Upper lobe of left lung (tissue), 6 donors: ENCODE measurements at regions not wholly inside any gene's neighbourhood (a gene's known extent, or its start where the extent isn't known, plus 50 kb on each side); places are given as distances from the start of the nearest gene placed in this dataset.

Experiments
- ATAC-seq, 2 donors: fragments of 200-7000 bp; cut with Tn5 transposase; one replicate each; pipeline ENCODE4 v1.9.1; 2022; ENCODE audit warnings: mild to moderate bottlenecking in 2 of 2, moderate library complexity in 2 of 2; ENCODE audit not compliant: low FRiP score in 2 of 2
- DNase-seq, 2 donors: peaks; one replicate each; pipeline ENCODE4 v3.0.0-alpha.2; 2019 to 2020
- H3K27ac ChIP-seq, 4 donors: fragments of 200-600 bp; sonication (generic); one replicate each; pipeline ENCODE4 v1.5.1; 2016 to 2019
- H3K27me3 ChIP-seq, 4 donors: fragments of 200-600 bp; sonication (generic); one replicate each; pipeline ENCODE4 v1.5.1; 2017 to 2019
- H3K36me3 ChIP-seq, 4 donors: fragments of 200-600 bp; sonication (generic); one replicate each; pipeline ENCODE4 v1.5.1; 2016 to 2019
- H3K4me1 ChIP-seq, 4 donors: fragments of 200-600 bp; sonication (generic); one replicate each; pipeline ENCODE4 v1.5.1; 2018 to 2019
- H3K4me3 ChIP-seq, 4 donors: fragments of 200-600 bp; sonication (generic); one replicate each; pipeline ENCODE4 v1.5.1; 2017 to 2019; ENCODE audit warnings: mild to moderate bottlenecking in 2 of 4, moderate library complexity in 1 of 4
- H3K9me3 ChIP-seq, 4 donors: fragments of 200-600 bp; sonication (generic); one replicate each; pipeline ENCODE4 v1.5.1; 2018 to 2019
- CTCF ChIP-seq, 6 experiments: fragments of 450-650 bp in 4 of 6; fragments of 200-600 bp in 2 of 6; sonication (generic) in 2 of 6; IDR thresholded peaks; one replicate each; pipeline ENCODE4 v1.5.1; 2016 to 2019; ENCODE audit warnings: antibody characterized with exemption in 6 of 6
- EP300 ChIP-seq, 4 donors: sonication (generic); formaldehyde crosslinking; IDR thresholded peaks; one replicate each; pipeline ENCODE4 v1.5.1; 2017; ENCODE audit warnings: antibody characterized with exemption in 4 of 4, control low read depth in 2 of 4
- POLR2A ChIP-seq, 4 donors: fragments of 450-650 bp; IDR thresholded peaks; one replicate each; pipeline ENCODE4 v1.5.1; 2016 to 2017; ENCODE audit warnings: antibody characterized with exemption in 4 of 4, mild to moderate bottlenecking in 2 of 4
- POLR2AphosphoS5 ChIP-seq, 2 donors: sonication (generic); formaldehyde crosslinking; IDR thresholded peaks; one replicate each; pipeline ENCODE4 v1.5.1; 2017; ENCODE audit warnings: antibody characterized with exemption in 2 of 2
- WGBS, 2 donors: methylation state at CpG; one replicate each; pipeline ENCODE4 v1.1.5; 2017 to 2018; 5-methylcytosine and 5-hydroxymethylcytosine counted together
- donor health status: DM: no; HTN: no; CAD: no; lungs with moderate emphysema.
- donor health status: DM: no; HTN: yes; CAD: no; lungs with severe emphysema.

GRCh38 chr14:62597143-62597542, 448.1 kb downstream of the KCNH5 start:
- no peak for TF ChIP-seq EP300 (IDR thresholded peaks at IDR 0.05)
- no peak for TF ChIP-seq POLR2A (IDR thresholded peaks at IDR 0.05)
- TF ChIP-seq POLR2AphosphoS5 (IDR thresholded peaks at IDR 0.05) = no peak
- no peak for TF ChIP-seq CTCF (IDR thresholded peaks at IDR 0.05)
- DNase-seq (no peak), ATAC-seq (no peak)
- Histone ChIP-seq H3K27me3 (no peaks in the 10 kb centered on the region), H3K4me3 (no peak overlapping the region), H3K36me3 (no peaks in the 10 kb centered on the region), H3K9me3 (peaks cover 0 to 11% (median 8%) of the 10 kb centered on the region in 4 donors), H3K27ac (no peak overlapping the region), H3K4me1 (no peaks in the 10 kb centered on the region)
- 94 to 96% methylated on average over 1 of the region's 1 CpG for WGBS, 2 donors

GRCh38 chr14:62599616-62600385, 445.5 kb downstream of the KCNH5 start:
- H3K36me3 ChIP-seq = no peaks in the 10 kb centered on the region
- peaks cover 0 to 11% (median 8%) of the 10 kb centered on the region in 4 donors for H3K9me3 ChIP-seq
- WGBS, 2 donors = 92 to 95% methylated on average over 2 of the region's 2 CpGs
- DNase-seq (no peak), ATAC-seq (no peak)
- no peak overlapping the region for H3K4me3 ChIP-seq
- H3K4me1 ChIP-seq = no peaks in the 10 kb centered on the region
- no peaks in the 10 kb centered on the region for H3K27me3 ChIP-seq
- H3K27ac ChIP-seq = no peak overlapping the region
- TF ChIP-seq POLR2AphosphoS5 (IDR thresholded peaks at IDR 0.05) (no peak), CTCF (IDR thresholded peaks at IDR 0.05) (no peak), POLR2A (IDR thresholded peaks at IDR 0.05) (no peak), EP300 (IDR thresholded peaks at IDR 0.05) (no peak)

- H3K27ac ChIP-seq = no peak overlapping the region
- no peak for ATAC-seq
- no peak for DNase-seq
- no peaks in the 10 kb centered on the region for H3K4me1 ChIP-seq
- no peaks in the 10 kb centered on the region for H3K27me3 ChIP-seq
- H3K36me3 ChIP-seq = no peaks in the 10 kb centered on the region
- no peak overlapping the region for H3K4me3 ChIP-seq
- 93 to 94% methylated on average over 2 of the region's 2 CpGs for WGBS, 2 donors
- no peaks in the 10 kb centered on the region for H3K9me3 ChIP-seq
- no peak for TF ChIP-seq CTCF (IDR thresholded peaks at IDR 0.05)
- TF ChIP-seq POLR2A (IDR thresholded peaks at IDR 0.05) = no peak
- no peak for TF ChIP-seq EP300 (IDR thresholded peaks at IDR 0.05)
- no peak for TF ChIP-seq POLR2AphosphoS5 (IDR thresholded peaks at IDR 0.05)
Observed at GRCh38 chr14:62602712-62603111, 442.5 kb downstream of the KCNH5 start.

GRCh38 chr14:62604524-62604923, 440.7 kb downstream of the KCNH5 start:
- no peak overlapping the region for H3K4me3 ChIP-seq
- H3K4me1 ChIP-seq = no peaks in the 10 kb centered on the region
- 82 to 85% methylated on average over 2 of the region's 2 CpGs for WGBS, 2 donors
- H3K27ac ChIP-seq = no peak overlapping the region
- TF ChIP-seq CTCF (IDR thresholded peaks at IDR 0.05) (no peak), POLR2A (IDR thresholded peaks at IDR 0.05) (no peak), POLR2AphosphoS5 (IDR thresholded peaks at IDR 0.05) (no peak), EP300 (IDR thresholded peaks at IDR 0.05) (no peak)
- no peaks in the 10 kb centered on the region for H3K36me3 ChIP-seq
- DNase-seq = no peak
- H3K9me3 ChIP-seq = no peaks in the 10 kb centered on the region
- ATAC-seq = no peak
- H3K27me3 ChIP-seq = no peaks in the 10 kb centered on the region

GRCh38 chr14:62614122-62614521, 431.1 kb downstream of the KCNH5 start:
- no peak overlapping the region for H3K4me3 ChIP-seq
- WGBS, 2 donors = 18 to 24% methylated on average over 3 of the region's 3 CpGs
- H3K27me3 ChIP-seq = no peaks in the 10 kb centered on the region
- H3K27ac ChIP-seq = no peak overlapping the region
- H3K9me3 ChIP-seq = no peaks in the 10 kb centered on the region
- DNase-seq (no peak), ATAC-seq (no peak)
- TF ChIP-seq POLR2AphosphoS5 (IDR thresholded peaks at IDR 0.05) (no peak), POLR2A (IDR thresholded peaks at IDR 0.05) (no peak), EP300 (IDR thresholded peaks at IDR 0.05) (no peak), CTCF (IDR thresholded peaks at IDR 0.05) (no peak)
- H3K36me3 ChIP-seq = no peaks in the 10 kb centered on the region
- H3K4me1 ChIP-seq = no peaks in the 10 kb centered on the region
